HEK293 (cell line): ENCODE measurements at regions not wholly inside any gene's neighbourhood (a gene's known extent, or its start where the extent isn't known, plus 50 kb on each side); places are given as distances from the start of the nearest gene placed in this dataset.

Experiments used
- CTCF ChIP-seq: fragments of 450-650 bp; formaldehyde crosslinking; IDR thresholded peaks from 2 replicates; pipeline ENCODE4 v1.5.1; 2016; ENCODE audit warnings: missing biosample characterization, missing genetic modification characterization
- MZF1 ChIP-seq: fragments of 450-650 bp; formaldehyde crosslinking; IDR thresholded peaks from 2 replicates; pipeline ENCODE4 v1.5.1; 2017; ENCODE audit warnings: missing biosample characterization, missing genetic modification characterization, borderline replicate concordance
- PBX3 ChIP-seq: sonication (generic); formaldehyde crosslinking; IDR thresholded peaks from 2 replicates; pipeline ENCODE4 v1.8.1; 2022; ENCODE audit warnings: mild to moderate bottlenecking, moderate library complexity, missing genetic modification reagents
- PRDM10 ChIP-seq: fragments of 450-650 bp; formaldehyde crosslinking; IDR thresholded peaks from 2 replicates; pipeline ENCODE4 v1.5.1; 2016; ENCODE audit warnings: missing biosample characterization, missing genetic modification characterization
- REST ChIP-seq: fragments of 450-650 bp; formaldehyde crosslinking; IDR thresholded peaks from 2 replicates; pipeline ENCODE4 v1.5.1; 2016; ENCODE audit warnings: missing biosample characterization, missing genetic modification characterization
- TCF7L2 ChIP-seq: IDR thresholded peaks from 2 replicates; pipeline ENCODE4 v1.6.1; 2011; ENCODE audit warnings: low read depth, mild to moderate bottlenecking, inconsistent platforms, low read length, moderate library complexity, borderline replicate concordance
- YY1 ChIP-seq: fragments of 450-650 bp; formaldehyde crosslinking; IDR thresholded peaks from 2 replicates; pipeline ENCODE4 v1.5.1; 2018; ENCODE audit warnings: missing biosample characterization, missing genetic modification characterization
- ZNF302 ChIP-seq: fragments of 450-650 bp; formaldehyde crosslinking; IDR thresholded peaks from 2 replicates; pipeline ENCODE4 v1.5.1; 2016; ENCODE audit warnings: missing biosample characterization, missing genetic modification characterization, low read depth
- ZNF324 ChIP-seq: fragments of 450-650 bp; formaldehyde crosslinking; IDR thresholded peaks from 2 replicates; pipeline ENCODE4 v1.5.1; 2016; ENCODE audit warnings: missing biosample characterization, missing genetic modification characterization
- ZNF350 ChIP-seq: fragments of 450-650 bp; formaldehyde crosslinking; IDR thresholded peaks from 2 replicates; pipeline ENCODE4 v1.5.0; 2017; ENCODE audit warnings: missing biosample characterization, mild to moderate bottlenecking, missing genetic modification characterization
- ZNF600 ChIP-seq: fragments of 450-650 bp; formaldehyde crosslinking; IDR thresholded peaks from 2 replicates; pipeline ENCODE4 v1.5.1; 2016; ENCODE audit warnings: missing biosample characterization, missing genetic modification characterization
- ZNF785 ChIP-seq: fragments of 450-650 bp; formaldehyde crosslinking; IDR thresholded peaks from 2 replicates; pipeline ENCODE4 v1.5.1; 2016; ENCODE audit warnings: missing biosample characterization, missing genetic modification characterization
- ZNF792 ChIP-seq: fragments of 450-650 bp; formaldehyde crosslinking; IDR thresholded peaks from 2 replicates; pipeline ENCODE4 v1.5.1; 2016; ENCODE audit warnings: missing biosample characterization, missing genetic modification characterization

GRCh38 chr3:106737265-106737664, 640.0 kb upstream of the CCDC54 start:
- TF ChIP-seq CTCF (tag by site-specific recombination), result no peak
- TF ChIP-seq ZNF600 (tag by site-specific recombination), result no peak
- TF ChIP-seq PRDM10 (tag by site-specific recombination), result no peak
- TF ChIP-seq REST (tag by site-specific recombination), result no peak
- TF ChIP-seq TCF7L2, result no peak
- TF ChIP-seq ZNF350 (tag by site-specific recombination), result no peak
- TF ChIP-seq MZF1 (tag by site-specific recombination), result no peak
- TF ChIP-seq ZNF302 (tag by site-specific recombination), result no peak
- no peak for TF ChIP-seq ZNF785 (tag by site-specific recombination)
- TF ChIP-seq PBX3 (CRISPR knock-in tag), result no peak
- TF ChIP-seq ZNF792 (tag by site-specific recombination), result no peak
- TF ChIP-seq ZNF324, result no peak
- no peak for TF ChIP-seq YY1 (tag by site-specific recombination)
